ENCODE measurements at regions not wholly inside any gene's neighbourhood (a gene's known extent, or its start where the extent isn't known, plus 50 kb on each side); places are given as distances from the start of the nearest gene placed in this dataset.

DNA sequence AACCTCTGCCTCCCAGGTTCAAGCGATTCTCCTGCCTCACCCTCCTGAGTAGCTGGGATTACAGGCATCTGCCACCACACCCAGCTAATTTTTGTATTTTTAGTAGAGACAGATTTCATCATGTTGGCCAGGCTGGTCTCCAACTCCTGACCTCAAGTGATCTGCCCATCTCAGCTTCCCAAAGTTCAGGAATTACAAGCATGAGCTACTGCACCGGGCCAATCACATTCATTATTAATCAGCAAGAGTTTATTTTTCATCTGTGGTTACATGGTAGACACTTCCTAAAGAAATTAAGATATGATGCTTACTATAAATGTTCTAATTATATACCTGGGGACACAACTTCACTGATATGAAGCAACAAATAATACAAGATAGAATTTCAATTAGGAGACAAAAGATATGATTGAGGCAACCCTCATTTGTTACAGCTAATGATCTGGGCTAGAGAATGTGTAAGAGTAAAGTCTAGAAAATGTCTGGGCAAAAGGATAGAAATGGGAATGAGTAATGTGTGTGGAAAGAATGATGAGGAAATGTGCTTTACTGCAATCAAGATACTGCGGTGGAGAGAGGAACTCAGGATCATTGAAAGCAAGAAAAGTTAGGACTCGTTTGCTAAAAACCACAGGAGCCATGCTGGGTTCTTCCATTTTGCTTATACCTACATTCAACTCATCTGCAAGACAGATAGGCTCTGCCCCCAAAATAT is 366.8 kb downstream of the ZIC1 start:
- 80 to 82% methylated on average over 4 of the region's 4 CpGs for WGBS, 2 donors
- TF ChIP-seq POLR2A (IDR thresholded peaks at IDR 0.05): no peak
- no peak for TF ChIP-seq EP300 (IDR thresholded peaks at IDR 0.05)
- TF ChIP-seq POLR2AphosphoS5 (IDR thresholded peaks at IDR 0.05): no peak
- TF ChIP-seq, protein P1, sequence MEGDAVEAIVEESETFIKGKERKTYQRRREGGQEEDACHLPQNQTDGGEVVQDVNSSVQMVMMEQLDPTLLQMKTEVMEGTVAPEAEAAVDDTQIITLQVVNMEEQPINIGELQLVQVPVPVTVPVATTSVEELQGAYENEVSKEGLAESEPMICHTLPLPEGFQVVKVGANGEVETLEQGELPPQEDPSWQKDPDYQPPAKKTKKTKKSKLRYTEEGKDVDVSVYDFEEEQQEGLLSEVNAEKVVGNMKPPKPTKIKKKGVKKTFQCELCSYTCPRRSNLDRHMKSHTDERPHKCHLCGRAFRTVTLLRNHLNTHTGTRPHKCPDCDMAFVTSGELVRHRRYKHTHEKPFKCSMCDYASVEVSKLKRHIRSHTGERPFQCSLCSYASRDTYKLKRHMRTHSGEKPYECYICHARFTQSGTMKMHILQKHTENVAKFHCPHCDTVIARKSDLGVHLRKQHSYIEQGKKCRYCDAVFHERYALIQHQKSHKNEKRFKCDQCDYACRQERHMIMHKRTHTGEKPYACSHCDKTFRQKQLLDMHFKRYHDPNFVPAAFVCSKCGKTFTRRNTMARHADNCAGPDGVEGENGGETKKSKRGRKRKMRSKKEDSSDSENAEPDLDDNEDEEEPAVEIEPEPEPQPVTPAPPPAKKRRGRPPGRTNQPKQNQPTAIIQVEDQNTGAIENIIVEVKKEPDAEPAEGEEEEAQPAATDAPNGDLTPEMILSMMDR (IDR thresholded peaks at IDR 0.05): no peak
- ATAC-seq (ENCODE audit: low FRiP score in 2 of 2): peak in 1 of 2 donors; percentile 76
- no peaks in the 10 kb centered on the region for H3K36me3 ChIP-seq
- H3K4me1 ChIP-seq: no peaks in the 10 kb centered on the region
- no peak overlapping the region for H3K27ac ChIP-seq
- no peak for DNase-seq
- no peaks in the 10 kb centered on the region for H3K27me3 ChIP-seq
- no peaks in the 10 kb centered on the region for H3K9me3 ChIP-seq
- H3K4me3 ChIP-seq: no peak overlapping the region

DNA sequence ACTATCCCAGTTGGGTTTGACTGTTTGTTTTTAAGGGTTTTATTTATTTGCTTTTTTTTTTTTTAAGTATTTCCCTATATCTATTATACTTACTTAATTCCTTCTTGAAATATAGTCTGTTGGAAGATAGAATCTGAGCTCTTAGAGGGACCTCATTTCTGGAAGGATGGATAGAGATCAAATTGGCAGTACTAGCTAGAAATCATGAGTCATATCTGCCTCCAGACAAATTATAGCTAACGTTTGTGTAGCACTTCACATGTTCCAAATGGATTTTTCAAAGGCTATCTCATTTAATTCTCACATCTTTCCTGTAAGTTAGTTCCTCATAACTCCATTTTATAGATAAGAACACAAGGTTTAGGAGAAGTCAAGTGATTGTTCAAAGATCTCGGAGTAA is 384.7 kb downstream of the ZIC1 start:
- Histone ChIP-seq H3K36me3 (no peaks in the 10 kb centered on the region), H3K4me1 (no peaks in the 10 kb centered on the region), H3K4me3 (no peak overlapping the region), H3K27me3 (no peaks in the 10 kb centered on the region), H3K9me3 (no peaks in the 10 kb centered on the region), H3K27ac (no peak overlapping the region)
- no peak for TF ChIP-seq EP300 (IDR thresholded peaks at IDR 0.05)
- TF ChIP-seq, protein P1 (IDR thresholded peaks at IDR 0.05): no peak
- TF ChIP-seq POLR2AphosphoS5 (IDR thresholded peaks at IDR 0.05): no peak
- TF ChIP-seq POLR2A (IDR thresholded peaks at IDR 0.05): no peak
- peak in 1 of 2 donors; percentile 61 for ATAC-seq (ENCODE audit: low FRiP score in 2 of 2)
- WGBS, 2 donors: 54 to 71% methylated on average over 2 of the region's 2 CpGs
- DNase-seq: no peak

DNA sequence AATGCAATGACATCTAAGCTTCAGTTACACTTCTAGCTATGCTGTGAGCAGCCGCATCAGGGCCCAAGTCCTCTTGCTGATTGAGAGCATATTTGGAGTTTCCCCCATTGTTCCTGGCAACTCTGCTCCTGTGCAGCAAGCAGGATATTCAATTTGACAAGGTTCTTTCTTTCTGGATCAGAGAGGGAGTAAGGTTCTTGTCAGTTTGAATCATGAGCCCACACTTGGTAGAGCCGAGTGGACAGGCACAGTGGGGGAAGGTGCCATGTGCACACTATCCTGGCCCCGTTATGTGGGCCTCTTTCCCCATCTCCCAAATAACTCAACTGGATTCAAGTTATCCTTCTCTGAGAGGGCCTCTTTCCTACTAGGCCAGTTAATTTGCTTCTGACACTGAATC is 385.4 kb downstream of the ZIC1 start:
- TF ChIP-seq, protein P1 (IDR thresholded peaks at IDR 0.05): no peak
- TF ChIP-seq POLR2A (IDR thresholded peaks at IDR 0.05) (no peak), POLR2AphosphoS5 (IDR thresholded peaks at IDR 0.05) (no peak), EP300 (IDR thresholded peaks at IDR 0.05) (no peak)
- Histone ChIP-seq H3K9me3 (no peaks in the 10 kb centered on the region), H3K4me3 (no peak overlapping the region), H3K27me3 (no peaks in the 10 kb centered on the region), H3K4me1 (no peaks in the 10 kb centered on the region), H3K36me3 (no peaks in the 10 kb centered on the region), H3K27ac (no peak overlapping the region)
- no peak for DNase-seq
- WGBS, 2 donors: 86 to 87% methylated on average over 3 of the region's 3 CpGs
- ATAC-seq (ENCODE audit: low FRiP score in 2 of 2): no peak

DNA sequence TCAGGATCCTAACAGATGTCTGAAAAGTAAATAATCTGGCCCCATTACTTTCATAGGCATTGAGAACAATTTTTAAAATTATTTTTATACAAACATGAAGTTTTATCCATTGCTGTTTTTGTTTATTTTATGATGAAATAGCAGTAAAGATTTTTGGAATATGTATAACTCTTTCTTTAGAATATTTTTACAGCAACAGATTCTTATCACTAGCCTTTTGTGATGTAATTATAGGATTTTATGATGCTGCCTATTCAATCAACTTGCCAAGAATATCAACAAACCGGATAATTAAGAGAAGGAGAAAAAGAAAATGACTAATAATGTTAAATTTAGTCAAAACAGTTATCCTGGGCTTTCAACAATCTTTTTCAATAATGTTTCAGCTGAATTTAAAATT is 386.3 kb downstream of the ZIC1 start:
- Histone ChIP-seq H3K4me3 (no peak overlapping the region), H3K27ac (no peak overlapping the region), H3K36me3 (no peaks in the 10 kb centered on the region), H3K27me3 (no peaks in the 10 kb centered on the region), H3K4me1 (no peaks in the 10 kb centered on the region), H3K9me3 (no peaks in the 10 kb centered on the region)
- 72 to 74% methylated on average over 1 of the region's 1 CpG for WGBS, 2 donors
- ATAC-seq (ENCODE audit: low FRiP score in 2 of 2): no peak
- DNase-seq: no peak
- TF ChIP-seq EP300 (IDR thresholded peaks at IDR 0.05) (no peak), POLR2AphosphoS5 (IDR thresholded peaks at IDR 0.05) (no peak), POLR2A (IDR thresholded peaks at IDR 0.05) (no peak)
- TF ChIP-seq, protein P1 (IDR thresholded peaks at IDR 0.05): no peak

DNA sequence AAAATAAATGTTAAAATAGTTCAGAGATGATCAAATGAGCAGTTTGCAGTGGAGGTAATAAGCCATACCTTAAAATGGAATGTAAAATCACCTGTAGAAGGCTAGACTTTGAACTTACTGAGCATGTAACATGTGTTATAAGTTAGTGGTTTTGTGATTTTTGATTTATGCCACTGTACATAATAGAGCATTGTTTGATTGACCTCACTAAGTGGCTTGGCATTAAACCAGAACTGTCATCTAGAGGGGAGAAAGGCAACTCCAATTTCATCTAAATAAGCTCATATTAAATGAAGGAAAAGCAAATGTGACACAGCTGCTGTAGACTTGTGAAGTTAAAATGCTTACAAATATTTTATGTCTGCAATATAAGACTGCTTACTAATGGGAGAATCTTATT is 387.9 kb downstream of the ZIC1 start:
- H3K27ac ChIP-seq: no peak overlapping the region
- DNase-seq: no peak
- H3K4me3 ChIP-seq: no peak overlapping the region
- no peaks in the 10 kb centered on the region for H3K9me3 ChIP-seq
- H3K36me3 ChIP-seq: no peaks in the 10 kb centered on the region
- H3K27me3 ChIP-seq: no peaks in the 10 kb centered on the region
- TF ChIP-seq EP300 (IDR thresholded peaks at IDR 0.05) (no peak), POLR2A (IDR thresholded peaks at IDR 0.05) (no peak), POLR2AphosphoS5 (IDR thresholded peaks at IDR 0.05) (no peak)
- TF ChIP-seq, protein P1 (IDR thresholded peaks at IDR 0.05): no peak
- no peaks in the 10 kb centered on the region for H3K4me1 ChIP-seq
- no peak for ATAC-seq (ENCODE audit: low FRiP score in 2 of 2)
